ENCODE measurements at regions not wholly inside any gene's neighbourhood (a gene's known extent, or its start where the extent isn't known, plus 50 kb on each side); places are given as distances from the start of the nearest gene placed in this dataset.
"Not testable (repeated sequence)": the region's sequence is repeated elsewhere in the genome, so short reads cannot be mapped to it uniquely, and the experiment has no call there.

GRCh38 chr2:208608122-208608835 lies 201.7 kb downstream of the PTH2R start:
- no peak for DNase-seq

DNA sequence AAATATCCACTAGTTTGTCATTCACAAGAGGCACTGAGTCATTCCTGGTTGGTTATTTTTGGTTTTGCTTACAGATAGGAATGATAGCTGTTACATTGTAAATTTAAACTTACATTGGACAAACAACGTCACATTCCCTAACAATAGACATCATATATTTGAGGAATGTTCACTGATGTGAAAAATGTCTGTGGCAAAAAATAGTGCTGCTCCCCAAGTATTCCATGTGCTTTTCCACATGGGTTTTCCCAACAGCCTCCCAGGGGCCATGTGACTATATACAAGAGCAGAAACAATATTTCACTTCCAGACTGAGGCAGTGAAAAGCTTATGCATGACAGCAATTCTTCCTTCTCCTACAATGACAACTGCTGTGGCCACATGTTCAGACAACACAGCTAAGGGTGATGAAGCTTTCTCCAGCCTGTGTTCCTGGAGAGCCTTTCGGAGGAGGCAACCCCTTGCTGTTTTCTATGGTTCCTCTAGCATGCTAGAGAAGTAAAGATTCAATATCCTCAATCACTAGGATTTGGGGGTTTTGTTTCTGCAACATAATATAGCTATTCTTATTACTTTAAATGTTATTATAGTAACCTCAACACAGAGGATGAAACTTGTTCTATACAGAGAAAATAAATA lies 202.7 kb downstream of the PTH2R start:
- DNase-seq, result no peak

DNA sequence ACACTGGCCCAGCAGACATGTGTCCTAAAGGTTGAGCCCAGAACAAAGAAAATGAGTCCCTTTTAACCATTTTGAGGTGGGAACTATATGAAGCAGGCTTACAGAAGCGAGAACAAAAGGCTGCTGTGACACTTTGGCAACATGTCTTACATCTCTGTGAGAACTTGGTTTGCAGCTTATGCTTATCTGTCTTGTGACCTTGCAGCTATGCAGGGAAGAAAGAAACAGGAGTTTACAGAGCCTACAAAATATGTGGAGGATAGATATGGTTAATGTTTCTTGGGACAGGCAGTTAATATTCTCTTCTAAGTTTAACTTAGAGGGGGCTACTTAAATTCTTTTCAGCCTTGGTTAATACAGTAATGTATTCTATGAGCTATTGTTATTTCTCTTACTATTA lies 209.1 kb downstream of the PTH2R start:
- not testable (repeated sequence) for DNase-seq

GRCh38 chr2:208618220-208618619 lies 211.6 kb downstream of the PTH2R start:
- DNase-seq, result no peak

DNA sequence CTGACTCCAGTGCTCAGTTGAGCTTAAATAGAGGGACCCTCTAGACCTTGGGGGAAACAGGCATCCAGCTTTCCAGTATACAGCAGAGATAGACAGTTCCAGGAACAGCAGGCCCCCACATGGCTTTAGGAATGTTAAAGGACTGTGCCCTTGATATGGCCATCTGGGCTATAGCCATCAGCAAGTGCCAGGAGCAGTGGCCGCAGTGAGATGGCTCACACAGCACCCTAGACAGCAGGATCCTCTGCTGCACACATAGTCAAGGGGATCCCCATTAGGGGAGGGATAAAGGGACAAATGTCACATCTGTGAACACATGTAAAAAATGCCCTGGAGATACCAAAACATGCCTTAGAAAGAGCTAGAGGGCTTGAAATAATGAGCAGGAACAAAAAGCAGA lies 213.4 kb downstream of the PTH2R start:
- no peak for DNase-seq

- DNase-seq, result no peak
Measured at GRCh38 chr2:208620487-208620978, 213.9 kb downstream of the PTH2R start.

GRCh38 chr2:208627110-208627884 lies 220.7 kb downstream of the PTH2R start:
- no peak for DNase-seq

GRCh38 chr2:208627916-208628315 lies 221.3 kb downstream of the PTH2R start:
- DNase-seq, result no peak

DNA sequence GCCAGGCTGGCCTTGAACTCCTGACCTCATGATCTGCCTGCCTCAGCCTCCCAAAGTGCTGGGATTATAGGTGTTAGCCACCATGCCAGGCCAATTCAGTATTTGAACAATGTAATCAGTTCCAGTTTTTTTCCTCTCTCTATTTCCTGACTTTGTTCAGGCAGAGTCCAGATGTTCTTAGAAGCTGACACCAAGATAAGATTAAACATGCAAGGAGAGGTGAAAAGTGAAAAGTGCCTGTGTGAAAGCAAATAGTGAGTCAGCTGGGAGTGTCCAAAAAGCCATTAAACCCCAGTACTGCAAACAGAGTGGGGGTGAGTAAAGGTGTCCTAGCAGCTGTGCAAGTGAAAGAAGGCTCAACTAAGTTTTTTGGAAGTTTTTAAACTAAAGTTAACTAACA lies 231.5 kb downstream of the PTH2R start:
- no peak for DNase-seq

DNA sequence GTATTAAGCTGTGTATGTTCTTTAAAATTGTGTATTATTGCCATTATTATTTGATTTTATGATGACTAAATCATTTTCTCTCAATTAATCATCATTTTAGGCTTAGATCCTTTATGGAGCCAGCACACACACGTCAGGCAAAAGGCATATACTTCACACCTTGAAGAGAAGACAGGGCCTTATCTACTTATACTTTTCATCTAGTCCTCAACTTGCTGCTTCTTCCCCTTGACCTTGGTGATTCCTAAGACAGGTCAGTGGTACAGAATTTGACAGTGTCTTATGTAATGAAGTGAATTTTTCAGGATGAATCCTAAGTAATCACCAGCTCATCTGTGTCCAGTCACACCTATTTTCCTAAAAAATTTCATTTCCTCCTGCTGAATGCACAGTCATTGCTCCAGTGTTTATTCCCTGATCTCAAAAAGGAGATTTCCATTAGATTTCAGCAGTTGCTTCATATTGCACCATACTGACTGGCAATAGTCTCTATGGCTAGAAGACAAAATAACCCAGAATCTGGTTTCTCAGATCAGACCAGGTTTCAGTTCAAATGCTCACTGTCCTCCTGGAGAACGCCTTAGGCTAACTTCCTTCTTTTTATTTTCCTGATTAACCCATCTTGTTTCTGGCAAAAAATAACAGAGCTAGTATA lies 235.7 kb downstream of the PTH2R start:
- DNase-seq, result no peak

GRCh38 chr2:208643145-208643544 lies 236.6 kb downstream of the PTH2R start:
- DNase-seq, result no peak

GRCh38 chr2:208645226-208645625 lies 238.6 kb downstream of the PTH2R start:
- no peak for DNase-seq

GRCh38 chr2:208648368-208648767 lies 241.8 kb downstream of the PTH2R start:
- DNase-seq, result no peak

- DNase-seq, result no peak
Measured at GRCh38 chr2:208653383-208653782, 246.8 kb downstream of the PTH2R start.

GRCh38 chr2:208654056-208654455 lies 247.5 kb downstream of the PTH2R start:
- DNase-seq, result no peak

DNA sequence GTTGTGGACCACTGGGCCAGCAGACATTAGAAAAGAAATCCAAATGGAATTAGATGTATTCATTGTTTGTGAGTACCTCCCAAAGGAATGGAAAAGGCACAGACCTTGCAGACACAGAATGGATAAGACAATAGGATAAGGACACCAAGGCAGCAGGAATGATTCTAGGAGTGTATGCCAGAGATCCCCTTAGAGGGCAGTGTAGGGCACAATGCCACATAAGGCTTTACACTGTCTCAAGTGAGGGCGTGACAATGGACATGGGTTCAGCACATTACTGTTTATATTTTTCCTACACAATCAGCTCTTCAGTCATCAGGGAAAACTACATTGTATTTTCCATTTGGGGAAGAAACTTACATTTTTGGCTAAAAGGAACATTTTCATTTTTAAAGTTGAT lies 250.9 kb downstream of the PTH2R start:
- no peak for DNase-seq

- no peak for DNase-seq
Measured at GRCh38 chr2:208669394-208669793, 262.8 kb downstream of the PTH2R start.

DNA sequence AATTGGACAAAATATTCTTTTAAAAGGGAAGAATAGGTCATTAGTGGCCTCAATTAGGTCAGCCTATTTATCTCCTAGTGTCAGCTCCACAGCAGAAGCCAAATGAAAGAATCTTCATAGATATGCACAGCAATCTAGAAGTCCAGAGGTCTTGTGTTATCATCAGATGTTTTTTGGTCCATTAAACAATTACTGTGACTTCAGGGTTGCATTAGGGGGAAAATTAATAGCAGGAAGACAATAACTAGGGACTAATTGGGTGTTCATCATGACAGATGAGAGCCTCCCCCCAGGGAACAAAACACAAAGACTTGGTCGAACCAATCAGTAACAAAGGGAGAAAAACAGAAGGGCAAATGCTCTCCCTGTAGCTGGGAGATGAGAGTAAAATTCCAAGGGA lies 264.7 kb downstream of the PTH2R start:
- no peak for DNase-seq

DNA sequence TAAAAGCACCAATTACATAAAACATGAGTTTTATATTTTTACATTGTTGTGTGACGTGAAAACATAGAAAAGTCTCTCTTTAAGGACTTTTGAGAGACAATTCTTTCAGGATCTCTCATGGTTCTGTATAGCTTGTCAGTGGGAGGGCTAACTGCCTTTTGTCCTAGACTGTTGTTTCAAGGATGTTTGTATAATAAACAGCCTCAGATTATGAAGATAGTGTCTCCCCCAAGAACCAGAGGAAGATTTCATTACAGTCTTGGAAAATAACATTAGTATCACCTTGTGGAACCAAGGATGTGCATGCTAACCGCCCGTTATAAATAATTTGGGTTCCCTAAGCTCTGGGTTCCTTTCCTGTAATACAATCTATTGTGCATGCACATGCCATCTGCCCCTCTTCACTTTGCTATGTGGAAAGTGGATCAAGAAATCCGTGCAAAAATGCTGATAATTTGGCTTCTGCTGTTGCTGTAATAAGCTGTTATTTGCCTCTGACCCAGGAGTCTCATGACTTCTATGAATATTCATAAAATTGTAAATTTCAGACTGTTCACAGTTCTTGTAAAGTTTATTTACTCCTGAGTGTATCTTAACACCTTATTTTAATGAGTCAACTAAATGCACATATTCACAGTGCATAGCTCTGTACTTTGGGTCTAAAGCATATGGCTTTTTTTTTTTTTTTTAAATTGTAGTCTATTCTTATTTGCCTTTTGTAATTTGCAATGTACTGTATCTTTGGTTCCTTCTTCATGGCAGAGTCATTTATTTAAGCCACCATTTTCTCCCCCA lies 265.5 kb downstream of the PTH2R start:
- DNase-seq, result no peak

DNA sequence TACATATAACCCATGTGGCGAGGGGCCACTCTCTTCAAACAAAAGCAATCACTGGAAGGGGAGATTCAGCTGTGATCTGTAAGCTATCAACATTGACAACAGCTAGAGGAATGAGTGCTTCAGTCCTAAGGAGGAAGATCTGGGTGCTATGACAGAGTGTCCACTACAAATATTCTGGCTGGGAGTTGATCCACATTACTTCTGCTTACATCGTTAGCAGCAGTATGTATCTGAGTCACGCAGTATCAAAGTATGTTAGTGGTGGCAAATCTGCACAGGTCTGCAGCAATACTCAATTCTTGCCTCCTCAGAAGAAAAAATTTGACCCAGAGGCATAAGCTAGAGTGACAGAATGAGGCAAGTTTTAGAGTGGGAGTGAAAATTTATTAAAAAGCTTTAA lies 267.0 kb downstream of the PTH2R start:
- no peak for DNase-seq

DNA sequence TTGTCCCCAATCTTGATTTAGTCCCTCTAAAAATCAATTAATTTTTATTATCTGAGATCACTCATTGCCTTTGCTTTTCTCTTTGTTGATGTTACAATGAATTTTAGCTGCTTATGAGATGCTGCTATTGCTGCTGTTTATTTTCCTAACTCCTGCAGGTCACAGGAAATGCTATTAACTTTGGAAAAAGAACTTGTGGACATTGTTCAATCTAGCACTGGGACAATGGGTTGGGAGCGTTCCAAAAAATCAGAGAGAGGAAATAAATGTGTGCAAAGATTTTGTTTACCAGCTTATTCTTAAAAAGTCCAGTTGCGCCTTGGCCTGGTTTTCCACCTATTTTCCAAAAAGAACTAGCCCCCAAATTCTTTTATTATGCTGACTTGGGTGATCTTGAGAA lies 268.3 kb downstream of the PTH2R start:
- DNase-seq, result no peak

- not testable (repeated sequence) for DNase-seq
Measured at GRCh38 chr2:208685929-208686328, 279.3 kb downstream of the PTH2R start.

GRCh38 chr2:208686665-208687064 lies 280.1 kb downstream of the PTH2R start:
- DNase-seq, result no peak
